ENCODE measurements at regions not wholly inside any gene's neighbourhood (a gene's known extent, or its start where the extent isn't known, plus 50 kb on each side); places are given as distances from the start of the nearest gene placed in this dataset.

GRCh38 chr4:33518856-33519255 lies 2725.5 kb downstream of the ARAP2 start:
- no peak for DNase-seq
- intact Hi-C loops (cut with DNase I) = no loop called here
- H3K36me3 ChIP-seq = no peaks in the 10 kb centered on the region
- TF ChIP-seq, protein P1, sequence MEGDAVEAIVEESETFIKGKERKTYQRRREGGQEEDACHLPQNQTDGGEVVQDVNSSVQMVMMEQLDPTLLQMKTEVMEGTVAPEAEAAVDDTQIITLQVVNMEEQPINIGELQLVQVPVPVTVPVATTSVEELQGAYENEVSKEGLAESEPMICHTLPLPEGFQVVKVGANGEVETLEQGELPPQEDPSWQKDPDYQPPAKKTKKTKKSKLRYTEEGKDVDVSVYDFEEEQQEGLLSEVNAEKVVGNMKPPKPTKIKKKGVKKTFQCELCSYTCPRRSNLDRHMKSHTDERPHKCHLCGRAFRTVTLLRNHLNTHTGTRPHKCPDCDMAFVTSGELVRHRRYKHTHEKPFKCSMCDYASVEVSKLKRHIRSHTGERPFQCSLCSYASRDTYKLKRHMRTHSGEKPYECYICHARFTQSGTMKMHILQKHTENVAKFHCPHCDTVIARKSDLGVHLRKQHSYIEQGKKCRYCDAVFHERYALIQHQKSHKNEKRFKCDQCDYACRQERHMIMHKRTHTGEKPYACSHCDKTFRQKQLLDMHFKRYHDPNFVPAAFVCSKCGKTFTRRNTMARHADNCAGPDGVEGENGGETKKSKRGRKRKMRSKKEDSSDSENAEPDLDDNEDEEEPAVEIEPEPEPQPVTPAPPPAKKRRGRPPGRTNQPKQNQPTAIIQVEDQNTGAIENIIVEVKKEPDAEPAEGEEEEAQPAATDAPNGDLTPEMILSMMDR (IDR thresholded peaks at IDR 0.05) = no peak
- H3K27ac ChIP-seq = no peak overlapping the region
- H3K27me3 ChIP-seq = no peaks in the 10 kb centered on the region
- H3K4me1 ChIP-seq = no peaks in the 10 kb centered on the region
- H3K4me3 ChIP-seq = no peak overlapping the region
- H3K9me3 ChIP-seq = no peaks in the 10 kb centered on the region
- no peak for ATAC-seq

GRCh38 chr4:33532821-33533220 lies 2711.5 kb downstream of the ARAP2 start:
- Histone ChIP-seq H3K4me3 (no peak overlapping the region), H3K9me3 (no peaks in the 10 kb centered on the region), H3K36me3 (no peaks in the 10 kb centered on the region), H3K4me1 (no peaks in the 10 kb centered on the region), H3K27ac (no peak overlapping the region), H3K27me3 (no peaks in the 10 kb centered on the region)
- intact Hi-C loops (cut with DNase I) = no loop called here
- TF ChIP-seq, protein P1 (IDR thresholded peaks at IDR 0.05) = no peak
- DNase-seq = no peak
- ATAC-seq = no peak

DNA sequence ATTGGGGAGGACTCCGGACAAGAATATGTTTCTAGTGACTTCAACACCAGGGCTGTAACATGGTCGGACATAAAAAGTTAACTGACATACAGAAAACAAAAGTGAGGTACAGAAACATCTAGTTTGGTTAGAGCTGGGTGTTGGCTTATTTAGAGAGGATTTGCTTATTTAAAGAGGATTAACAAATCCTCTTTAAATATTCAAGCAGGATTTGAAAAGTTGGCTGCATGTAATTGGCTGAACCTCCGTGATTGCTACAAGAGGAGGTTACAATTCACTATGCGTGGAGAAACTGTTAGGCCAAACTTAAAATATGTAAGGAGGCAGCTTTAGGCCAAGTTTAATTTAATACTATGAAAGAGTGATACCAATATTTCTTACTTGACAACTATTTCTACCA lies 2707.4 kb downstream of the ARAP2 start:
- H3K27me3 ChIP-seq = no peaks in the 10 kb centered on the region
- DNase-seq (no peak), ATAC-seq (no peak)
- intact Hi-C loops (cut with DNase I) = no loop called here
- no peaks in the 10 kb centered on the region for H3K36me3 ChIP-seq
- H3K4me1 ChIP-seq = no peaks in the 10 kb centered on the region
- H3K4me3 ChIP-seq = no peak overlapping the region
- no peak overlapping the region for H3K27ac ChIP-seq
- H3K9me3 ChIP-seq = no peaks in the 10 kb centered on the region
- TF ChIP-seq, protein P1 (IDR thresholded peaks at IDR 0.05) = no peak

DNA sequence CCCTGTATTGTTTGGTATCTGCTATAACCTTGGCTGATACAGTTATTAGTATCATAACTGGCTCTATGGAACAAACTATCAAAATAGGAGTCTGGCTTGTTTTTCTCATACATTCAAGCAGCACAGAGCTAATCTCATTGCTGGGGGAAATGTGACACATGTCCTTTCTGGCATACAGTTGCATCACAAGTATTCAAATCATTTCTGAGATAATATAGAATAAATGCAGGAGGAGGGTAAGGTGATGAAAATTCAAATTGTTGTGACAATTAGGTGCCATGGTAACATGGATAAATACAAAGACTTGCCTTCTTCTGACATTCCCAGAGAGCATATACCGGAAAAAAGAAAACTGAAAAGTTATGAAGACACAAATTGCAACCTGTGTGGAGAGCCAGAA lies 2706.8 kb downstream of the ARAP2 start:
- intact Hi-C loops (cut with DNase I) = no loop called here
- H3K4me1 ChIP-seq = no peaks in the 10 kb centered on the region
- no peak for ATAC-seq
- no peak overlapping the region for H3K4me3 ChIP-seq
- DNase-seq = no peak
- no peaks in the 10 kb centered on the region for H3K36me3 ChIP-seq
- H3K9me3 ChIP-seq = no peaks in the 10 kb centered on the region
- no peaks in the 10 kb centered on the region for H3K27me3 ChIP-seq
- TF ChIP-seq, protein P1 (IDR thresholded peaks at IDR 0.05) = no peak
- no peak overlapping the region for H3K27ac ChIP-seq

GRCh38 chr4:33543941-33544450 lies 2700.3 kb downstream of the ARAP2 start:
- Histone ChIP-seq H3K4me3 (no peak overlapping the region), H3K4me1 (no peaks in the 10 kb centered on the region), H3K27ac (no peak overlapping the region), H3K27me3 (no peaks in the 10 kb centered on the region), H3K36me3 (no peaks in the 10 kb centered on the region), H3K9me3 (no peaks in the 10 kb centered on the region)
- TF ChIP-seq, protein P1 (IDR thresholded peaks at IDR 0.05) = no peak
- intact Hi-C loops (cut with DNase I) = no loop called here
- no peak for DNase-seq
- ATAC-seq = no peak

GRCh38 chr4:33551244-33551643 lies 2693.1 kb downstream of the ARAP2 start:
- no peaks in the 10 kb centered on the region for H3K4me1 ChIP-seq
- H3K9me3 ChIP-seq = no peaks in the 10 kb centered on the region
- no peaks in the 10 kb centered on the region for H3K27me3 ChIP-seq
- no peak for ATAC-seq
- H3K27ac ChIP-seq = no peak overlapping the region
- H3K36me3 ChIP-seq = no peaks in the 10 kb centered on the region
- TF ChIP-seq, protein P1 (IDR thresholded peaks at IDR 0.05) = no peak
- intact Hi-C loops (cut with DNase I) = no loop called here
- H3K4me3 ChIP-seq = no peak overlapping the region
- DNase-seq = no peak
